ENCODE measurements at regions not wholly inside any gene's neighbourhood (a gene's known extent, or its start where the extent isn't known, plus 50 kb on each side); places are given as distances from the start of the nearest gene placed in this dataset.

- H3K4me3 ChIP-seq: no peak overlapping the region
- no peak overlapping the region for H2AFZ ChIP-seq
- H3K27me3 ChIP-seq (replicated peaks; ENCODE audit: insufficient read depth): no peaks in the 10 kb centered on the region
- H3F3A ChIP-seq (ENCODE audit: insufficient read depth): no peaks in the 10 kb centered on the region
- no peak overlapping the region for H3K27ac ChIP-seq
- no peak for DNase-seq
- in situ Hi-C loops (cut with MboI): no loop called here
- H4K20me1 ChIP-seq (ENCODE audit: insufficient read depth): no peaks in the 10 kb centered on the region
- no peak overlapping the region for H3K9ac ChIP-seq
- no peaks in the 10 kb centered on the region for H3K79me2 ChIP-seq (ENCODE audit: insufficient read depth)
- no peak for TF ChIP-seq EZH2phosphoT487 (IDR thresholded peaks at IDR 0.05; ENCODE audit: insufficient read depth, low read depth)
- TF ChIP-seq EZH2 (IDR thresholded peaks at IDR 0.05; ENCODE audit: insufficient read depth, poor library complexity, severe bottlenecking): no peak
- H3K36me3 ChIP-seq (ENCODE audit: low read depth): no peaks in the 10 kb centered on the region
- 24 to 30% methylated on average over 4 of the region's 4 CpGs for WGBS, 2 experiments (ENCODE audit: low coverage in 1 of 2, low lambda C conversion rate in 2 of 2, missing lambda C conversion rate in 2 of 2)
- no peaks in the 10 kb centered on the region for H3K4me1 ChIP-seq (ENCODE audit: insufficient read depth)
- peaks cover 4% of the 10 kb centered on the region for H3K9me3 ChIP-seq (ENCODE audit: low read depth)
- no peaks in the 10 kb centered on the region for H3K9me2 ChIP-seq (ENCODE audit: insufficient read depth)
- H3K4me2 ChIP-seq (ENCODE audit: unreplicated experiment): no peak overlapping the region
These were observed 542.0 kb downstream of the DHX35 start for GRCh38 chr20:39503902-39504709.

- no peak overlapping the region for H3K27ac ChIP-seq
- no peak overlapping the region for H3K4me3 ChIP-seq
- no peaks in the 10 kb centered on the region for H3K79me2 ChIP-seq (ENCODE audit: insufficient read depth)
- WGBS, 2 experiments (ENCODE audit: low coverage in 1 of 2, low lambda C conversion rate in 2 of 2, missing lambda C conversion rate in 2 of 2): 32 to 42% methylated on average over 6 of the region's 6 CpGs
- no peaks in the 10 kb centered on the region for H3K27me3 ChIP-seq (replicated peaks; ENCODE audit: insufficient read depth)
- no peaks in the 10 kb centered on the region for H3K4me1 ChIP-seq (ENCODE audit: insufficient read depth)
- in situ Hi-C loops (cut with MboI): loop anchor here (10.0 kb wide), 1 partner anchor 58 kb away; no protein-coding TSS in a partner anchor
- no peak overlapping the region for H3K9ac ChIP-seq
- H3K9me3 ChIP-seq (ENCODE audit: low read depth): no peaks in the 10 kb centered on the region
- no peak for TF ChIP-seq EZH2phosphoT487 (IDR thresholded peaks at IDR 0.05; ENCODE audit: insufficient read depth, low read depth)
- TF ChIP-seq EZH2 (IDR thresholded peaks at IDR 0.05; ENCODE audit: insufficient read depth, poor library complexity, severe bottlenecking): no peak
- H3K36me3 ChIP-seq (ENCODE audit: low read depth): no peaks in the 10 kb centered on the region
- no peak overlapping the region for H2AFZ ChIP-seq
- no peaks in the 10 kb centered on the region for H4K20me1 ChIP-seq (ENCODE audit: insufficient read depth)
- no peak overlapping the region for H3K4me2 ChIP-seq (ENCODE audit: unreplicated experiment)
- H3F3A ChIP-seq (ENCODE audit: insufficient read depth): no peaks in the 10 kb centered on the region
- no peaks in the 10 kb centered on the region for H3K9me2 ChIP-seq (ENCODE audit: insufficient read depth)
- no peak for DNase-seq
These were observed 530.2 kb downstream of the DHX35 start for GRCh38 chr20:39492223-39492797.

GRCh38 chr20:39491711-39492110, 529.6 kb downstream of the DHX35 start:
- Histone ChIP-seq H3K27ac (no peak overlapping the region), H3K79me2 (ENCODE audit: insufficient read depth) (no peaks in the 10 kb centered on the region), H3K9me2 (ENCODE audit: insufficient read depth) (no peaks in the 10 kb centered on the region), H3K27me3 (replicated peaks; ENCODE audit: insufficient read depth) (no peaks in the 10 kb centered on the region), H3K4me3 (no peak overlapping the region), H3K4me2 (ENCODE audit: unreplicated experiment) (no peak overlapping the region), H3K4me1 (ENCODE audit: insufficient read depth) (no peaks in the 10 kb centered on the region), H3F3A (ENCODE audit: insufficient read depth) (no peaks in the 10 kb centered on the region), H3K9ac (no peak overlapping the region), H2AFZ (no peak overlapping the region), H3K9me3 (ENCODE audit: low read depth) (no peaks in the 10 kb centered on the region), H3K36me3 (ENCODE audit: low read depth) (no peaks in the 10 kb centered on the region), H4K20me1 (ENCODE audit: insufficient read depth) (no peaks in the 10 kb centered on the region)
- no peak for TF ChIP-seq EZH2phosphoT487 (IDR thresholded peaks at IDR 0.05; ENCODE audit: insufficient read depth, low read depth)
- TF ChIP-seq EZH2 (IDR thresholded peaks at IDR 0.05; ENCODE audit: insufficient read depth, poor library complexity, severe bottlenecking): no peak
- 43 to 44% methylated on average over 1 of the region's 1 CpG for WGBS, 2 experiments (ENCODE audit: low coverage in 1 of 2, low lambda C conversion rate in 2 of 2, missing lambda C conversion rate in 2 of 2)
- in situ Hi-C loops (cut with MboI): loop anchor here (10.0 kb wide), 1 partner anchor 57 kb away; no protein-coding TSS in a partner anchor
- DNase-seq: no peak

DNA sequence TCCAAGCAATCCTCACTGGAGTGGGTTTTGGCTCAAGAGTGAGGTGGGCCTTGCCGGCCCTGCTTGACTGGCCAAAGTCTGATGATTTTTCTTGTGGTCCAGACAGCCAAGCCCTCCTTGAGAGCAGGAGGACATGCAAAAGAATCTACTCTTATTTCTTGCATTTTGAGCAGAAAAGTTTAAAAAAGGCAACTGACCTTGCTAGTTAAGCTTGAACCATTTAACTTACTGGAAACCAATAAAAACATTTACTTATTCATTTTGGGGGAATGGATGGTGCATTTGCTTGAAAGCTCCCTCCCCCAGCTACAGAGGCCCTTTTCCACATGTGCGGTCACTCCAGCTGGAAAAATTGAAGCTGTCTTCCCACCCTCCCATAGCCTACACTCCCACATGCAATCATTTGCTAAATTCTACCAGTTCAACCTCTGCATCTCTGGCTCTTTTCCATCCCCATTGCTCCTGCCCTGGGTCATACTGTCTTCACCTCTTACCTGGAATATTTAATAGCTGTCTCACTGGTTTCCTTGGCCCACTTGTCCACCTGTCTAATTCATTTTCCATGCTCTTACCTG, 527.9 kb downstream of the DHX35 start:
- Histone ChIP-seq H3F3A (ENCODE audit: insufficient read depth) (no peaks in the 10 kb centered on the region), H3K27me3 (replicated peaks; ENCODE audit: insufficient read depth) (no peaks in the 10 kb centered on the region), H4K20me1 (ENCODE audit: insufficient read depth) (no peaks in the 10 kb centered on the region), H3K9ac (no peak overlapping the region), H3K9me3 (ENCODE audit: low read depth) (no peaks in the 10 kb centered on the region), H3K79me2 (ENCODE audit: insufficient read depth) (no peaks in the 10 kb centered on the region), H2AFZ (no peak overlapping the region), H3K36me3 (ENCODE audit: low read depth) (no peaks in the 10 kb centered on the region), H3K4me3 (no peak overlapping the region), H3K4me1 (ENCODE audit: insufficient read depth) (no peaks in the 10 kb centered on the region), H3K9me2 (ENCODE audit: insufficient read depth) (no peaks in the 10 kb centered on the region), H3K4me2 (ENCODE audit: unreplicated experiment) (no peak overlapping the region), H3K27ac (no peak overlapping the region)
- no peak for TF ChIP-seq EZH2phosphoT487 (IDR thresholded peaks at IDR 0.05; ENCODE audit: insufficient read depth, low read depth)
- no peak for TF ChIP-seq EZH2 (IDR thresholded peaks at IDR 0.05; ENCODE audit: insufficient read depth, poor library complexity, severe bottlenecking)
- 57 to 76% methylated on average over 2 of the region's 2 CpGs for WGBS, 2 experiments (ENCODE audit: low coverage in 1 of 2, low lambda C conversion rate in 2 of 2, missing lambda C conversion rate in 2 of 2)
- DNase-seq: no peak
- in situ Hi-C loops (cut with MboI): loop anchor here (10.0 kb wide), 1 partner anchor 55 kb away; no protein-coding TSS in a partner anchor
